IPS-18a (cell line): ENCODE measurements at regions not wholly inside any gene's neighbourhood (a gene's known extent, or its start where the extent isn't known, plus 50 kb on each side); places are given as distances from the start of the nearest gene placed in this dataset.

Experiments used
- H3K27ac ChIP-seq: one replicate; pipeline ENCODE4 v1.5.1; 2013; ENCODE audit warnings: low read length
- H3K27me3 ChIP-seq: one replicate; pipeline ENCODE4 v1.6.1; 2013; ENCODE audit warnings: mild to moderate bottlenecking, low read length; ENCODE audit not compliant: control insufficient read depth, insufficient read depth
- H3K36me3 ChIP-seq: one replicate; pipeline ENCODE4 v1.6.1; 2013; ENCODE audit warnings: low read depth, low read length; ENCODE audit not compliant: control insufficient read depth
- H3K4me1 ChIP-seq: one replicate; pipeline ENCODE4 v1.6.1; 2013; ENCODE audit warnings: low read depth, low read length; ENCODE audit not compliant: control insufficient read depth
- H3K4me3 ChIP-seq: one replicate; pipeline ENCODE4 v1.5.1; 2013; ENCODE audit warnings: low read length
- H3K9ac ChIP-seq: one replicate; pipeline ENCODE4 v1.6.1; 2013; ENCODE audit warnings: mild to moderate bottlenecking, low read length, moderate library complexity
- H3K9me3 ChIP-seq: one replicate; pipeline ENCODE4 v1.6.1; 2013; ENCODE audit warnings: low read depth, low read length; ENCODE audit not compliant: control insufficient read depth

DNA sequence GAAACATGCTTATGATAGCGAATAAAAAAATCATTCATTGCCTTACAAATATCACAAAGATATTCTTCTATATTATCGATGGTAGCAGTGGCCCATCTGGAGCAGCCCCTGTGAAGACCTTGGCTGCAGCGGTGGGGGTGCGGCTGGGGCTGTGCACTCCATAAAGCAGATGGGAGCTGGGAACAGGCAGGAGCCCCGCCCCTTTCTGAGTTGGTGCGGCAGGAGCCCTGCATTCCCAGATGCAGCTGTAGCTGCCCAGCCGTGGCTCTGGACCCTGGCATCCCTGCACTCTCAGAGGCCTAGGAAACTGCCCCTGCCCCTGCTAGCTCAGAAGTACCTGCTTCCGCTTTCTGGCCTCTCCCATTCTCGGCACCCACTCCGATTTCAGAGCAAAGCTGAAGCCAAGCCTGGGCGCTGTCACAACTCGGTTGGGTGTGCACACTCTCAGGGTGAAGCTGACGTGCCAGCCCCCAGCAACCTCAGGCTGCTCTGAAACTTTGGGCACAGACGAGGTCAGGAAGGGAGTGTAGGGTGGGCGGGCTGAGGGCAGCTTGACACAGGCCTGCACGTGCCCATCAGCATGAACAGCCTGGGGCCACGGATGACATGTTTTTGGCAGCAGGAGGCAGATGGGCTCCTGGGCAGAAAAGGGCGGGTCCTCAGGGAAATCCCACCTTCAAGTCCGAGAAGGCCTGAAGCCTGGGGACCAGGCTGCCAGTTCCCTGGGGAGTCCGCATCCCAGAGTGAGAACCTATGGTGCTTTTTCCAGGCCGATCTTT, 1440.8 kb upstream of the ACO1 start:
- Histone ChIP-seq H3K27me3 (no peaks in the 10 kb centered on the region), H3K4me1 (no peaks in the 10 kb centered on the region), H3K27ac (no peak overlapping the region), H3K4me3 (no peak overlapping the region), H3K36me3 (no peaks in the 10 kb centered on the region), H3K9me3 (no peaks in the 10 kb centered on the region), H3K9ac (no peak overlapping the region)

DNA sequence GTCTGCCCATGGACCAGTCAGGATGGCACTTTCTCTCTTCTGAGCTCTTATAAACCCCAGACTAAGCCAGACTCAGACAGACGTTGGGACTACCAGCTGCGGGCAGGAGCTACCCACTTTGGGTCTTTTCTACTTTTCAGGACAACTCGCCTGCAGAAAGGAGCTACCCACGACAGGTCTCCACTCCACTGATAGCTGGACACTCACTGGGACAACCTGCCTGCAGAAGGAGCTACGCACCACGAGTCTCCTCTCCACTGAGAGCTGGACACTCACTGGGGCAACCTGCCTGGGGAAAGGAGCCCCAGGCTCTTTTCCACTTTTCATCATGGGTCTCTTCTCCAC, 1440.2 kb upstream of the ACO1 start:
- Histone ChIP-seq H3K27me3 (no peaks in the 10 kb centered on the region), H3K9me3 (no peaks in the 10 kb centered on the region), H3K4me1 (no peaks in the 10 kb centered on the region)

DNA sequence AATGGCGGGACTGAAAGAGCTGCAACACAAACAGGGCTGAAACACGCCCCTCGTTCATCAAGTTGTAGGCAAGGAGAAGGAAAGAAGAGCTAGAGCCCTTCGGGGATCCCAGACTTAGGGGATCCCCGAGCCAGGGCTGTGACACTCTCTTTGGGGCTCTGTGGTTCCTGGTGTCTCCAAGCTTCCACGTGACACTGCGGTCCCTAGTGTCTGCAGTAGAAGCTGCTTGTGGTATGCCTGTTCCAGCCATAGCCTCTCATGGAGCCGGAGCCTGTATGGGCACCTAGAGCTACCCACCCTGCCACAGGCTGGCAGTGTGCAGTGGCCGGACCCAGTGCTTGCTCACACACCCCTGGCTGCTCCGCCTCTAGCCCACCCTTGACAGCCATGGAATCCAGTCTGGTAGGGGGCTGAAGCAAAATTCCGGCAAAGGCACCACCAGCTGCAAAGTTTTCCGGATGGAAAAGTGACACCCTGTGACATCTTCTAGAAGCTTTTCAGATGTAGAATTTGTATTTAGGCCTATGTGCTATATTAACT, 1439.6 kb upstream of the ACO1 start:
- Histone ChIP-seq H3K4me3 (no peak overlapping the region), H3K4me1 (no peaks in the 10 kb centered on the region), H3K36me3 (no peaks in the 10 kb centered on the region)

More for the DNA sequence above, 1440.2 kb upstream of the ACO1 start:
- Histone ChIP-seq H3K9ac (no peak overlapping the region), H3K27ac (no peak overlapping the region), H3K36me3 (no peaks in the 10 kb centered on the region), H3K4me3 (no peak overlapping the region)

DNA sequence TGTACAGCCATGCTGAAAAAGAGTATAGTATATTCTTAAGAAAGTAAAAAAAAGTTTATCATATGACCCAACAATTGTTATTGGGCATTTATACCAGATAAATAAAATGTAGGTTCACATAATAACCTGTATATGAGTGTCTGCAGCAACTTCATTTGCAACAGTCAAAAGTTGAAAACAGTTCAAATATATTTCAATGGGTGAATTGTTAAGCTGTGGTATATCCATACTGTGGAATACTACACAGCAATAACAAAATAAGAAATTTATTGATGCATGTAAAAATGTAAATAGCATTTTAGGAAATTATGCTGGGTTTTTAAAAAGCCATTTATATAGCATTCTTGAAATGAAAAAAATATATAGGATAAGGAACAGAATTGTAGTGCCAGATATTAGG, 1420.1 kb upstream of the ACO1 start:
- H3K4me1 ChIP-seq: no peaks in the 10 kb centered on the region
- H3K4me3 ChIP-seq: no peak overlapping the region
- H3K9ac ChIP-seq: no peak overlapping the region
- H3K27ac ChIP-seq: no peak overlapping the region
- H3K36me3 ChIP-seq: no peaks in the 10 kb centered on the region
- H3K9me3 ChIP-seq: no peaks in the 10 kb centered on the region
- no peaks in the 10 kb centered on the region for H3K27me3 ChIP-seq

More for the DNA sequence above, 1439.6 kb upstream of the ACO1 start:
- no peaks in the 10 kb centered on the region for H3K27me3 ChIP-seq
- no peak overlapping the region for H3K9ac ChIP-seq
- no peaks in the 10 kb centered on the region for H3K9me3 ChIP-seq
- H3K27ac ChIP-seq: no peak overlapping the region

DNA sequence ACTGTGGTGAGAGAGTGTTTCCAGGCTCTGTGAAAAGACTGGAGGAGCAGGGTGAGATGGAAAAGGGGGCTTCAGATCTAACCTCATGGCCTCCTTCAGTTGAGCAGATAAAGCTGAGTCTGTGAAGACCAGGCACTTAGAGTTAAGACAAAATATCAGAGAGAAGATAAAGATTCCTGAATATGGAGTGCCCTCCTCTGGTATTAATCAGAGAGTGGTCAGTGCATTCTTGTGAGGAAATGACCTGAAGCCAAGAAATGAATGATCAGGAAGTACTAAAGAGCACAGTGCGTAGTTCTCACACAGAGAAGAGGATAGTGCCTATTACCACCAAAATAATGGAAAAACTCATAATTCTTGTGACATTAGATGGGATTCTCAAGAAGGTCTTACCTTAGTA, 1417.0 kb upstream of the ACO1 start:
- no peaks in the 10 kb centered on the region for H3K27me3 ChIP-seq
- H3K9me3 ChIP-seq: no peaks in the 10 kb centered on the region
- H3K27ac ChIP-seq: no peak overlapping the region
- H3K36me3 ChIP-seq: no peaks in the 10 kb centered on the region
- H3K4me3 ChIP-seq: no peak overlapping the region
- no peaks in the 10 kb centered on the region for H3K4me1 ChIP-seq
- no peak overlapping the region for H3K9ac ChIP-seq

DNA sequence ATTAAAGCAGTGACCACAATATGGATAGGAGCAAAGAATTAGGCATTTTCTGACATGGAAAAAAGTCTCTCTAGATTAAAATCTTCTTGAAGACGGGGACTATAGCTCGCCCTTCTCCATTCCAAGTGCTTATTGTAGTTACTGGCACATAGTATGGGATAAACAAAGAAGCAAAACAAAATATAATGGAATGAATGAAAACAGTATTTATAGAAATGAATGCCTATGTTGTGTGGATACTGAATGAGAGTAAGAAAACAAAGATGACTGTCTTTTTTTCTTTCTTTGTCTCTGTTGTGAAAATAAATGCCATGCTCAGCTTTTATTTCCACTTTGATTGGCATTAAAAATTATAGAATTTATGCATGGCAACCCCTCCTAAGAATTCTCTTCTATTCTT, 1414.3 kb upstream of the ACO1 start:
- no peaks in the 10 kb centered on the region for H3K4me1 ChIP-seq
- H3K36me3 ChIP-seq: no peaks in the 10 kb centered on the region
- no peak overlapping the region for H3K27ac ChIP-seq
- H3K9me3 ChIP-seq: no peaks in the 10 kb centered on the region
- no peaks in the 10 kb centered on the region for H3K27me3 ChIP-seq
- H3K4me3 ChIP-seq: no peak overlapping the region
- no peak overlapping the region for H3K9ac ChIP-seq

DNA sequence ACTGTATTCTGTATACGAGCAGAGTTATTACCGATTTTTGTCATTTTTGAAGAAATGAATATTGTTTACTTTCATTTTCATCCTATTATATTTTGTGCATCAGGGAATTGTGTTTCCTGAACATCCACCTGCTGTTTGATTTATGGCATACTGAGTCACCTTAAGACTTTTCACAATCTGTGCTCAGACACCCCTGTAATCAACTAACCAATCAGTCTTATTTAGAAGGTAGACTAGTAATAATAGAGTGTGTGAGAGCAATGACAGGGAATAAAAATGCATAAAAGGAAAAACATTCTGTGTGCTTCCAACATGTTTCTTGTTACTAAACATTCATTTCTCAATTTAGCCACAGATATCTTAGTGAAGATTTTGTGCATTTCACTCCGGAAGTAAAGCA, 1413.6 kb upstream of the ACO1 start:
- Histone ChIP-seq H3K4me3 (no peak overlapping the region), H3K36me3 (no peaks in the 10 kb centered on the region), H3K9ac (no peak overlapping the region), H3K4me1 (no peaks in the 10 kb centered on the region), H3K9me3 (no peaks in the 10 kb centered on the region), H3K27me3 (no peaks in the 10 kb centered on the region), H3K27ac (no peak overlapping the region)

DNA sequence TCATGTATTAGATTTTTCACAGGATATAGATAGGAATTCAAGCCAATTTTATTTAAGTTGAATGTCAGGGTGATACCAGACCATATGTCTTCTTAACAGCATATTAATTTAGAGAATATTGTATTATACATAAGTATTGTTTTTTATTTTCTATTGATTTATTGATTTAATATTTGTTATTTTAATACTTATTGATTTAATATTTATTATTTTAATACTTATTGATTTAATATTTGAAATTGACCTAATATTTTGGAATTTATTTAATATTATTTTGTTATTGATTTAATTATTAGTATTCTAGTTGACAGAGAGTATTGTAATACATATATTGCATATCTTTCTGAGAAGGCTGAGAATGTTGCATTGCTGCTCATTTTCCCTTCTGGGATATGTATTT, 1411.8 kb upstream of the ACO1 start:
- H3K4me1 ChIP-seq: no peaks in the 10 kb centered on the region
- no peaks in the 10 kb centered on the region for H3K9me3 ChIP-seq
- no peak overlapping the region for H3K27ac ChIP-seq
- H3K36me3 ChIP-seq: no peaks in the 10 kb centered on the region
- no peak overlapping the region for H3K4me3 ChIP-seq
- H3K9ac ChIP-seq: no peak overlapping the region
- H3K27me3 ChIP-seq: no peaks in the 10 kb centered on the region

DNA sequence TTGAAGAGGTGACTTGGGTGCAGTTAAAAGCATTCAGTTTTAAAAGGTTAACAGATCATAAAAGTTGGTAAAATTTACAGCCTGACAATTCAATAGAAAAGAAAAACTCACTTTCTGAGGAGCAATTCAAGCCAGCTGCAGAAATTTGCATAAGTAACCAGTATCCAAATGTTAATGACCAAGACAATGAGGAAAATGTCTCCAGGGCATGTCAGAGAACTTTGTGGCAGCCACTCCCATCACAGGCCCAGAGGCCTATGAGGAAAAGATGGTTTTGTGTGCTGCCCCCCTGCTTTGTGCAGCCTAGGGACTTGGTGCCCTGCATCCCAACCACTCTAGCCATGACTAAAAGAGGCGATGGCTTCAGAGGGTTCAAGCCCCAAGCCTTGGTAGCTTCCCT, 1406.5 kb upstream of the ACO1 start:
- Histone ChIP-seq H3K27ac (no peak overlapping the region), H3K36me3 (no peaks in the 10 kb centered on the region), H3K9me3 (no peaks in the 10 kb centered on the region), H3K27me3 (no peaks in the 10 kb centered on the region), H3K9ac (no peak overlapping the region), H3K4me3 (no peak overlapping the region), H3K4me1 (peaks cover 5% of the 10 kb centered on the region)

DNA sequence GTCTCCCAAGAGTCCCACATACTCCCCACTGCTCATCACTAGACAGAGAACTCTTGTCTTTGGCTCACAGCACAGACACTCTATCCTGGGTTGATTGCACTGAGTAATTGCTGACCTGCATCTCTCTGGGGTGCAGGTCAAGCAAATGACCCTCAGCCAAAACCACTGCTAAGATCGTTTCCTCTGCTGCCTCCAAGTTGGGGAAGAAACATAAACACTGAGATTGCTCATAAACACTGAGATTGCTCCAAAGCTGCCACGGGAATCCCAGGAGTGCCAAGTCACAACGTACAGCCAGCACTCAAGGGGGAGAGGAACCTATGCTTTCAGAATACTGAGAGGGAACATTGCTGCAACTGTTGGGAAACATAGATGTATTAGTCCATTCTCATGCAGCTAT, 1402.1 kb upstream of the ACO1 start:
- Histone ChIP-seq H3K36me3 (no peaks in the 10 kb centered on the region), H3K4me3 (no peak overlapping the region), H3K9ac (no peak overlapping the region), H3K4me1 (peaks cover 5% of the 10 kb centered on the region), H3K9me3 (no peaks in the 10 kb centered on the region), H3K27me3 (no peaks in the 10 kb centered on the region), H3K27ac (no peak overlapping the region)

DNA sequence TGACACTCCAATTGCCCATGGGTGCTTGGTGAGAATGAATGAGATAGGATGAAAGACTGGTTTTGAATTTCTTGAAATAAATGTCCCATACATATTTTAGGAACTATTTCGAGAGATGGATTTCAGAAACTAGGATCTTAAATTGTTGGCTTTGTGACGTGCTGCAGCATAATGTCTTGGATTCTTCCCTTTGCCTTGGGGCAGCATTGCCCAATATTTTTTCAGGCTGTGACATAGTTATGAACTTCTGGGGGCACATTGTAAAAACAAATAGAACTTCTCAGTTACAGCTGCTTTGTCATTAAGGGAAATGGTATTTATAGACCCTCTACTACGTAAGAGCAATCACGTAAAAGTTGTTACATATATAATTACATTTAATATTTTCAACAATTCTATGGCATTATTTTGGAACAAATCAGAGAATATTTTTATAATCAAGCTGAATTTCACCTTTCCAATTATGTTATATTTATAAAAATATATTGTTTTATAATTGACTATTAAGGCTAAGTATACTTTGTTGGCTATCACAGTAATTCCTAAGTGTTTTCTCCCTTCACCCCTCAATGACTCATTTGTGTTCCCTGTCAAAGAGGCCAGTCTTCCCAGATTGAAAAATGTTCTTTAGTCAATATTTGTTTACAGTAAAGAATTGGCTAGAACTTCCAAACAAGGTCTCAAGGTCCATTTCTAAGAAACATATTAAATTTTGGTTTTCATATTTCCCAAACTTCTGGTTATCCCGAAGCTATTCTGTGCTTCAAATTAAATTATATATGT, 1388.3 kb upstream of the ACO1 start:
- no peaks in the 10 kb centered on the region for H3K27me3 ChIP-seq
- H3K9me3 ChIP-seq: no peaks in the 10 kb centered on the region
- no peak overlapping the region for H3K27ac ChIP-seq
- H3K36me3 ChIP-seq: no peaks in the 10 kb centered on the region
- H3K4me1 ChIP-seq: no peaks in the 10 kb centered on the region
- no peak overlapping the region for H3K4me3 ChIP-seq
- no peak overlapping the region for H3K9ac ChIP-seq

DNA sequence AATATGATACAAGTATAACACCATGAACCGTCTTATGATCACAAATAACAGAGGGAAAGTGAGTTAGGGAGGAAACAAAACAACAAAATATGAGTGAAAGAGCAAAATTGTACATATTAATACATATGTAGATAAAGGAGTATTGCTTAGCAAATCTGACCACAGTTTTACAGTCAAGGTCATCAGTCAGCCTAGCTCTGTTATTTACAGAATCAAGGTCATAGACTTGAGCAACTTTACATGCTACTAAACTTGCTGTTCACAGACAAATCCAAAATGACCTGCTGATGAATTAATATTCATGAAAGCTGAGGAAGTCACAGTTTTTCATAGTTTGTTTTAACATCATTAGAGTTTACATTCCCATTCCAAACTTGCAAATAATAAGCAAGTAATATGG, 1387.7 kb upstream of the ACO1 start:
- Histone ChIP-seq H3K4me1 (no peaks in the 10 kb centered on the region), H3K27ac (no peak overlapping the region), H3K4me3 (no peak overlapping the region), H3K9me3 (no peaks in the 10 kb centered on the region), H3K27me3 (no peaks in the 10 kb centered on the region), H3K9ac (no peak overlapping the region), H3K36me3 (no peaks in the 10 kb centered on the region)
